ENCODE measurements at regions not wholly inside any gene's neighbourhood (a gene's known extent, or its start where the extent isn't known, plus 50 kb on each side); places are given as distances from the start of the nearest gene placed in this dataset.

DNA sequence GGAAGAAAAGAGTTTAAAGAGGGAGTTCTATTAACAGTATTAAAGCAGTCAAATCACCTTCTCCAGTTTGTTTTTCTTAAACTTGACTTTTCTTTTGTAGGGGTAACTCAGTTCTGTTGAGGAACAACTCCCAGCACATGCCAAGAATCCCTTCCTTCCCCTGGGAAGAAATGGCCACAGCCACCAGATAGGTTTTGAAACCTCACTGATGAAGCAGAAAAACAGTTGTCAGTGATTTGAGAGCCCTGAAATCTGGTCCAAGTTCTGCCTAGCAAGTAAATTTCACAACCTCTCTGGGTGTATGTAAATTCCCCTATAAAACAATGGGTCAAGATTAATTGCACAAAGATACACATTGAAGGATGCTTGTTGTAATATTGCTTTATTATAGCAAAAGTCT, 167.1 kb downstream of the DHX15 start:
- no peak overlapping the region for H3K4me3 ChIP-seq (ENCODE audit: low read depth, poor library complexity, severe bottlenecking)
- no peak for DNase-seq (ENCODE audit: low spot score in 2 of 2)
- intact Hi-C loops (cut with DNase I; ENCODE audit: low total_unique reads) = loop anchor here (5.0 kb wide), 1 partner anchor 1280 kb away; no protein-coding TSS in a partner anchor
- TF ChIP-seq POLR2A (IDR thresholded peaks at IDR 0.05) (no peak), CTCF (IDR thresholded peaks at IDR 0.05) (no peak)

- intact Hi-C loops (cut with DNase I; ENCODE audit: low total_unique reads) = loop anchor here (5.0 kb wide), 1 partner anchor 1279 kb away; no protein-coding TSS in a partner anchor
- no peak overlapping the region for H3K4me3 ChIP-seq (ENCODE audit: low read depth, poor library complexity, severe bottlenecking)
- WGBS, 2 donors = 87 to 89% methylated on average over 5 of the region's 5 CpGs
- DNase-seq (ENCODE audit: low spot score in 2 of 2) = no peak
- TF ChIP-seq POLR2A (IDR thresholded peaks at IDR 0.05) (no peak), CTCF (IDR thresholded peaks at IDR 0.05) (no peak)
These were observed 168.1 kb downstream of the DHX15 start for GRCh38 chr4:24416293-24416692.

DNA sequence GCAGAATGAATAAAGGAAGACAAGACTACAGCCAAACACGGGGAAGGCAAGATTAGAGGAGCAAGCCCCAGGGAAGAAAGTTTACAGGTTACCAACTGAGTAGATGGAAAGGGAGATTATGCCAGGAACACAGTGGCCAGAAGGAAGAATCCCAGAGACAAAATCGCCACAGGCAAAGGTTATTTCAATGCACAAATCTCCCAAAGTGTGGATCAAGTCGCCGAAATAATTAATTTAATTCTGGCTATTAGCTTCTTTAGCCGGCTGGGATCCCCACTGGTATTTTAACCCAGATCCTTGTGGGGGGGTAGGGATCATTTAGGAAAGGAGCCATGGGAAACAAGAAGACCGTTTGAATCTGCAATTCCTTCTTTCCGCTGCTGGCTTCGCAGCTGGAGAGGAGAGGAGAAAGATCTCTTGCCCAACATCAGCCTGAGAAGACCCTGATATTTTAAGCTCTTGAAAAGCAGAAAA, 171.0 kb downstream of the DHX15 start:
- intact Hi-C loops (cut with DNase I; ENCODE audit: low total_unique reads) = no loop called here
- 37 to 41% methylated on average over 8 of the region's 8 CpGs for whole genome bisulfite sequencing, 2 donors

DNA sequence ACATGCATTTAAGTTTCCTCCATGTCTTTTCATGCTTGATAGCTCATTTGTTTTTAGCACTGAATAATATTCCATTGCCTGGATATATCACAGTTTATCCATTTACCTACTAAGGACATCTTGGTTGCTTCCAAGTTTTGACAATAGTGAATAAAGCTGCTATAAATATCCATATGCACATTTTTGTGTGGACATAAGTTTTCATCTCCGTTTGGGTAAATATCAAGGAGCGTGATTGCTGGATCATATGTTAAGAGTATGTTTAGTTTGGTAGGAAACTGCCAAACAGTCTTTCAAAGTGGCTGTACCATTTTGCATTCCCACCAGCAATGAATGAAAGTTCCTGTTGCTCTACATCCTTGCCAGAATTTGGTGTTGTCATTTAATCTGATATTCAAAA, 172.5 kb downstream of the DHX15 start:
- TF ChIP-seq POLR2A (IDR thresholded peaks at IDR 0.05) (no peak), CTCF (IDR thresholded peaks at IDR 0.05) (no peak)
- WGBS, 2 donors = 92 to 95% methylated on average over 2 of the region's 2 CpGs
- DNase-seq (ENCODE audit: low spot score in 2 of 2) = no peak
- intact Hi-C loops (cut with DNase I; ENCODE audit: low total_unique reads) = no loop called here
- H3K4me3 ChIP-seq (ENCODE audit: low read depth, poor library complexity, severe bottlenecking) = no peak overlapping the region

More for the DNA sequence above, 171.0 kb downstream of the DHX15 start:
- H3K4me3 ChIP-seq (ENCODE audit: low read depth, poor library complexity, severe bottlenecking) = no peak overlapping the region
- DNase-seq (ENCODE audit: low spot score in 2 of 2) = no peak
- TF ChIP-seq POLR2A (IDR thresholded peaks at IDR 0.05) (no peak), CTCF (IDR thresholded peaks at IDR 0.05) (no peak)

DNA sequence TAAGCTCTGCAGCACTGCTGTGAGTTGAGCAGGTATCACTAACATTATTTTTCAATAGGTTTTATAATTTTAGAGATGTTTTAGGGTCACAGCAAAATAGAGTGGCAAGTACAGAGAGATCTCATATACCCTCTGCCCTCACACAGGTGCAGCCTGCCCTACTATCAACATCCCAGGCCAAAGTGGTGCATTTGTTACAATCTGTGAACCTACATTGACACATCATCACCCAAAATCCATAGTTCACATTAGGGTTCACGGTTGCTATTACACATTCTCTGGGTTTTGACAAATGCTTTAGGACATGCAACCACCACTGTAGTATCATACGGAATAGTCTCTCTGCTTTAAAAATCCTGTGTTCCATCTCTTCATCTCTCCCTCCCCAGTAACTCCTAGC, 173.1 kb downstream of the DHX15 start:
- intact Hi-C loops (cut with DNase I; ENCODE audit: low total_unique reads) = no loop called here

DNA sequence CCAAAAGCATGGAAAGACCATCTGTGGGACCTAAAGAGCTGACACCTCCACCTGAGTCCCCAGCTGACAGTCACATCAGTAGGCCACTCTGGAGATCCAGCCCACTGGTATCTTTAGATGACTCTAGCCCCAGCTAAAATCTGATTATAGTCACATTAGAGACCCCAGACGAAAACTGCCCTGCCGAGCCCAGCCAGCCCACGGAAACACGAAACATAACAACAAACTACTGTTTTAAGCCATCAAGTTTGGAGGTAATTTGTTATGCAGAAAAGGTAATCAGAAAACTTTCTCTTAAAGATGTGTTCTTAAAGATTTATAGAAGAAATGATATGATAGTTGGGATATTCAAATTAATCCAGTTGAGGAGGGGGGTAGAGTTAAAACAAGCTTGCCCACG, 175.7 kb downstream of the DHX15 start:
- no peak for TF ChIP-seq CTCF (IDR thresholded peaks at IDR 0.05)
- TF ChIP-seq POLR2A (IDR thresholded peaks at IDR 0.05) = no peak
- H3K4me3 ChIP-seq (ENCODE audit: low read depth, poor library complexity, severe bottlenecking) = no peak overlapping the region
- no peak for DNase-seq (ENCODE audit: low spot score in 2 of 2)
- intact Hi-C loops (cut with DNase I; ENCODE audit: low total_unique reads) = no loop called here
- WGBS, 2 donors = 82 to 85% methylated on average over 5 of the region's 5 CpGs

More for the DNA sequence above, 173.1 kb downstream of the DHX15 start:
- no peak overlapping the region for H3K4me3 ChIP-seq (ENCODE audit: low read depth, poor library complexity, severe bottlenecking)
- DNase-seq (ENCODE audit: low spot score in 2 of 2) = no peak
- TF ChIP-seq POLR2A (IDR thresholded peaks at IDR 0.05) = no peak
- 89 to 100% methylated on average over 2 of the region's 2 CpGs for WGBS, 2 donors
